ENCODE measurements at regions not wholly inside any gene's neighbourhood (a gene's known extent, or its start where the extent isn't known, plus 50 kb on each side); places are given as distances from the start of the nearest gene placed in this dataset.

GRCh38 chr4:32400870-32401269, 1680.7 kb downstream of the PCDH7 start:
- DNase-seq (ENCODE audit: extremely low spot score, unreplicated experiment), result no peak
- TF ChIP-seq CTCF (IDR thresholded peaks at IDR 0.05), result no peak
- Mint-ChIP-seq H3K36me3 (ENCODE audit: unreplicated experiment) (peaks cover 3% of the 10 kb centered on the region), H3K4me3 (ENCODE audit: unreplicated experiment) (no peak overlapping the region), H3K27me3 (ENCODE audit: unreplicated experiment) (no peaks in the 10 kb centered on the region), H3K9me3 (ENCODE audit: unreplicated experiment) (peaks cover 10% of the 10 kb centered on the region), H3K4me1 (ENCODE audit: unreplicated experiment) (no peaks in the 10 kb centered on the region), H3K27ac (ENCODE audit: unreplicated experiment) (no peak overlapping the region)

- H3K27ac Mint-ChIP-seq (ENCODE audit: unreplicated experiment), result no peak overlapping the region
- peak; percentile 45 for TF ChIP-seq CTCF (IDR thresholded peaks at IDR 0.05)
- no peak overlapping the region for H3K4me3 Mint-ChIP-seq (ENCODE audit: unreplicated experiment)
- H3K9me3 Mint-ChIP-seq (ENCODE audit: unreplicated experiment), result peaks cover 14% of the 10 kb centered on the region
- no peaks in the 10 kb centered on the region for H3K4me1 Mint-ChIP-seq (ENCODE audit: unreplicated experiment)
- H3K27me3 Mint-ChIP-seq (ENCODE audit: unreplicated experiment), result no peaks in the 10 kb centered on the region
- no peak for DNase-seq (ENCODE audit: extremely low spot score, unreplicated experiment)
- peaks cover 1% of the 10 kb centered on the region for H3K36me3 Mint-ChIP-seq (ENCODE audit: unreplicated experiment)
These were observed 1697.0 kb downstream of the PCDH7 start for GRCh38 chr4:32417113-32417704.

- Mint-ChIP-seq H3K9me3 (ENCODE audit: unreplicated experiment) (peaks cover 18% of the 10 kb centered on the region), H3K36me3 (ENCODE audit: unreplicated experiment) (peaks cover 8% of the 10 kb centered on the region), H3K4me3 (ENCODE audit: unreplicated experiment) (no peak overlapping the region), H3K4me1 (ENCODE audit: unreplicated experiment) (no peaks in the 10 kb centered on the region), H3K27me3 (ENCODE audit: unreplicated experiment) (no peaks in the 10 kb centered on the region), H3K27ac (ENCODE audit: unreplicated experiment) (no peak overlapping the region)
- TF ChIP-seq CTCF (IDR thresholded peaks at IDR 0.05), result no peak
- DNase-seq (ENCODE audit: extremely low spot score, unreplicated experiment), result no peak
These were observed 1703.1 kb downstream of the PCDH7 start for GRCh38 chr4:32423267-32423666.

GRCh38 chr4:32425243-32425642, 1705.1 kb downstream of the PCDH7 start:
- Mint-ChIP-seq H3K27me3 (ENCODE audit: unreplicated experiment) (no peaks in the 10 kb centered on the region), H3K9me3 (ENCODE audit: unreplicated experiment) (peaks cover 18% of the 10 kb centered on the region), H3K4me3 (ENCODE audit: unreplicated experiment) (no peak overlapping the region), H3K27ac (ENCODE audit: unreplicated experiment) (no peak overlapping the region), H3K4me1 (ENCODE audit: unreplicated experiment) (peaks cover 4% of the 10 kb centered on the region), H3K36me3 (ENCODE audit: unreplicated experiment) (peaks cover 8% of the 10 kb centered on the region)
- DNase-seq (ENCODE audit: extremely low spot score, unreplicated experiment), result no peak
- TF ChIP-seq CTCF (IDR thresholded peaks at IDR 0.05), result no peak

- H3K36me3 Mint-ChIP-seq (ENCODE audit: unreplicated experiment), result peaks cover 3% of the 10 kb centered on the region
- H3K4me3 Mint-ChIP-seq (ENCODE audit: unreplicated experiment), result no peak overlapping the region
- DNase-seq (ENCODE audit: extremely low spot score, unreplicated experiment), result no peak
- H3K9me3 Mint-ChIP-seq (ENCODE audit: unreplicated experiment), result peaks cover 16% of the 10 kb centered on the region
- TF ChIP-seq CTCF (IDR thresholded peaks at IDR 0.05), result no peak
- no peaks in the 10 kb centered on the region for H3K27me3 Mint-ChIP-seq (ENCODE audit: unreplicated experiment)
- peaks cover 4% of the 10 kb centered on the region for H3K4me1 Mint-ChIP-seq (ENCODE audit: unreplicated experiment)
- no peak overlapping the region for H3K27ac Mint-ChIP-seq (ENCODE audit: unreplicated experiment)
These were observed 1707.4 kb downstream of the PCDH7 start for GRCh38 chr4:32427566-32427965.
